ENCODE measurements at regions not wholly inside any gene's neighbourhood (a gene's known extent, or its start where the extent isn't known, plus 50 kb on each side); places are given as distances from the start of the nearest gene placed in this dataset.

DNA sequence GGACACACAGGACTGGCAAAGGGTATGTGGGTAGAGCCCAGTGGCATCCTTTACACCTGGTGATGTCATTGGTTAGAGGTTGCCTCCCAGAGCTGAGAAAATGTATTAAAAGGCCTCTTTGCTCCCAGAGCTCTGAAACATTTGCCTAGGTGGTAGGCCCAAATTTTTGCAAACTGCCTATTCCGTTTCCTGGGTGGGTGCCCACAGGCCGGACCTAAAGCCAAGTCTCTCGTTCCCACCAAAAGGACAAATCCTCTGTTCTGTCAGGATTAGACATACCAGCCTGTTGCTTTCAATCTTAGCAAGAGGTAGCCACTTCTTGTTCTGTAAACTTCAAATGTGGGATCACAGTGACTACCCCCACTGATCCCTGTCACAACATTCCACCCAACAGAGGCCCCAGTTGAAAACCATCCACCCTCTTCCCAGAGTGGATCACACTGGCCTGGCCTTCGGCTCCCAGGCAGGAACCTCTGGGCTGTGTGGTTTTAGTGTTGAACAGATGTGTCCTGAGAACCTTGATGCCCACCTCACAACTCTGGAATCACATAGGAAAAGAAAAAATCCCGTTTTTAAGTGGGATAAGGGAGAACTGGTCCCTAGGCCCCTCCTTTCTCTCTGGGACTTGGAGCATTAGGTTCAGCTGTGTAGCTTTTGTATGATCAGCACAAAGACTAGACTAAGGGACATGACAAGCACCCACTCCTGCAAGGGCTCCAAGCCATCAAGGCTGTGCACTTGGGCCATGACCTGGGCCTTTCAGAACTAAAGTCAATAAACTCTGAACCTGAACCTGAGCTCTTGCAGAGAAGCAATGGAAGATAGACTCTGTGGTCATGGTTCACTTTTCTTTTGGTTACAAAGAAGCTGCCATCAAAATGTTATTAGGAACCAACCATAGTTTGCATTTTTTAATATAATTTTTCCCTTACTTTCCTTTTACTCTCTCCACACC, 211.3 kb downstream of the CYP26B1 start:
- no peak for DNase-seq

GRCh38 chr2:71935262-71935848, 212.3 kb downstream of the CYP26B1 start:
- DNase-seq = no peak

GRCh38 chr2:71934595-71935261, 212.9 kb downstream of the CYP26B1 start:
- DNase-seq = no peak

- DNase-seq = no peak
These were observed 213.4 kb downstream of the CYP26B1 start for GRCh38 chr2:71934320-71934593.

GRCh38 chr2:71933467-71934319, 214.0 kb downstream of the CYP26B1 start:
- no peak for DNase-seq

DNA sequence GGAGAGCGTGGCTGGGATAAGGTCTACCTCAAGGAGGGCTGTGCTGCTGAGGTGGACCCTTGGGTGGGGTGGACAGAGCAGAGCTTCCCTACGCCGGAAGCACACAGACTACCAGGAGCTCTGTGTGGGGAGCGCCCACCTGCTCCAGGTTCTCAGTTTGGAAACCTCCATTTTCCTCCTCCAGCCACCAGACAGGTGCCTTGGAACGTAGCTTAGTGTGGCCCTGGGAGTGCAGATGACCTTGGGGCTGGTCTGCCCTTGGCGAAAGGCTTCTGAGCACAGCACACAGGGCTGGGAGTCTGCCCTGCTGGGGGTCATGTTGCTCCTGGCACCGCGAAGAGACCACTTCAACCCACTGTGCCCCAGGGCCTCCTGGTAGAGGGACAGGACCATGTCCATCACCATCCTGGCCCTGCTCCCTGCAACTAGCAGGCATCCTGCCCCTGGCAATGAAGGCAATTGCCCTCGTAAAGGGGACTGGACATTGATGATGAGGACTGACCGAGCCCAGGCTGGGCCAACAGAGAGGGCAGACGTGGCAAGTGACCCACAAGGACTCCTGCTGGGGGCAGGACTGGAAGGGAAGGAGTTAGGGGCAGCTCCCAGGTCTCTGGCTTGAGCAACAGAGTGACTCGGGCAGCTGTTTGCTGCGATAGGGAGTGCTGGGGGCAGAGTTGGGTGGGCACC, 214.7 kb downstream of the CYP26B1 start:
- no peak for DNase-seq

DNA sequence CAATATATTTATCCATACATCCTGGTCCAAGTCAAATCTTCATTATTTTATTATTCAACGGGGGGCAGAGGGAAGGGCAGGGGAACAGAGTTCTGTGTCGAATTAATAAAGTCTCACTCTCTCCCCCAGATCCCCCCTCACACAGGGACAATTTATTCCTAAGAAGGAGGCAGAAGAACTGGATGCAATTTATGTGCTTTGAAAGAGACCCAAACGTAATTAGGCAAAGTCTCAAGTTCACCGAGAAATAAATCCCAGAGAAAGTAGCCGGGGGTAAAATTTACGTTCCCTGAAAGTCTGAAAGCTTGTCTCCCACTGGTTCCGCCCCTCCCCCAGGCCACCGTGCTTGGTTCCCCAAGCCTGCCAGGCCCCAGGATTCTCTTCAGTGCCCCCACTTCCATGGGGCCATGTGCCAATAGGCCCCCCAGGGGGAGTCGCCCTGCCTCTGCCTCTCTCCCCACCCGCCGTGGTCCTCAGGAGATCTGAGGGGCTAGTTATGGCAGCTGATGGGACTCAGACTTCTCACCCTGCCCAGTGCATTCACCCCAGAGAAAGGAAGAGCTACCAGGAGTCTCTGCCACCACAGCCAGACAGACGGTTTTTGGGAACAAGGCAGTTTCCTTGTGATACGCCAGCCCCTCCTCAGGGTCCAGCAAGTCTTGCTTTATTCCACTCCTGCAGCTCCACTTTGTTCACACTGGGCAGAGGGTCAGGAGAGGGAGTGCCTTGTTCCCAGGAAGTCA, 215.5 kb downstream of the CYP26B1 start:
- peak; percentile 65 for DNase-seq

- no peak for DNase-seq
These were observed 217.5 kb downstream of the CYP26B1 start for GRCh38 chr2:71930049-71930681.

- DNase-seq = no peak
These were observed 218.2 kb downstream of the CYP26B1 start for GRCh38 chr2:71929482-71929772.

DNA sequence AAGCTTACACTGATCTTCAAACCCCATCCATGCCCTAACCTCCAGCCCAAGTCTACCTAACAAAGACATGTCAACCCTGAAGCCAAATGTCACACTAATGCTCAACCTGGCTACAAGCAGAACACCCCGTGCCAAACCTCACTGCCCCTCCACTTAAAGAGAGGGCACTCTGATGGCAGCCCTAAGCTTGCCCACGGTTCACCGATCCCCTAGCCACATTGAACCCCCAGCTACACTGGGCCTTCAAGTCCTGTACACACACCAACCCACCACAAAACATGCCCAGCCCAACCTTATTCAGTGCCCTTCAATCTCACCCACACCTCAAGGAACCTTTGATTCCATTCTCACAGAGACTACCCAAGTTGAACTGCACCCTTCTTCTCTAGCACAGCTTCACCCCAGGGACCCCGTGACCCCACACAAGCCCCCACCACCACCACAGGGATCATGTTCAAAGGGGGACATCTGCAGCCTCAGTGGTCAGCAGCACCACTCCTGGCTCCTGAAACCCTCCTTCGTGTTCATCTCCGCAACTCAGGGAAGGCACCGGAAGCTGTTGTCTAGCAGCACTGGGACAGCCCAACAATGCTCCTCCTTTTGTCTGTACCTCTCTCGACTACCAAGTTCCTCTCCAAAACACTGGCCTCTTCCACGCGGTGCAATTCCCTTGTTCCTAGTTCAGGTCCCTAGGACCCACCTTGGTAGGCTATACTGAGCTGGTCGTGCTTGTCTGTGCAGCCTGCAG, 218.8 kb downstream of the CYP26B1 start:
- DNase-seq = no peak

GRCh38 chr2:71927757-71928715, 219.6 kb downstream of the CYP26B1 start:
- DNase-seq = no peak

GRCh38 chr2:71926876-71927756, 220.5 kb downstream of the CYP26B1 start:
- DNase-seq = no peak

DNA sequence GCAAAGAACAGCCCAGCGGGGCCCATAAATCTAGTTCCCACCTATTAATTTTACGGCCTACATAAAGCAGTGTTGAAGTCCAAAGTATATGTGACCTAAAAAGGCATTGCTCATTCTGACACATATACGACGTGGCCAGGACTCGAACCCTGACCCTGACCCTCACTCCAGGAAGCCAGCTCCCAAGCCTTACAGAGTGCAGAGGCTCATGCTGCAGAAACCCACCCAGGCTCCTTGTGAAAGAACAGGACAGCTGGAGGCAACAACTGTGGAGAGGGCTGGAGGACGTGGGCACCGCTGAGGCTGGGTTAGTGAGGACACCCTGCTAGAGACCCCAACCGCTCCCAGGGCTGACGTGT, 221.6 kb downstream of the CYP26B1 start:
- DNase-seq = peak; percentile 58

GRCh38 chr2:71925268-71926088, 222.2 kb downstream of the CYP26B1 start:
- no peak for DNase-seq

DNA sequence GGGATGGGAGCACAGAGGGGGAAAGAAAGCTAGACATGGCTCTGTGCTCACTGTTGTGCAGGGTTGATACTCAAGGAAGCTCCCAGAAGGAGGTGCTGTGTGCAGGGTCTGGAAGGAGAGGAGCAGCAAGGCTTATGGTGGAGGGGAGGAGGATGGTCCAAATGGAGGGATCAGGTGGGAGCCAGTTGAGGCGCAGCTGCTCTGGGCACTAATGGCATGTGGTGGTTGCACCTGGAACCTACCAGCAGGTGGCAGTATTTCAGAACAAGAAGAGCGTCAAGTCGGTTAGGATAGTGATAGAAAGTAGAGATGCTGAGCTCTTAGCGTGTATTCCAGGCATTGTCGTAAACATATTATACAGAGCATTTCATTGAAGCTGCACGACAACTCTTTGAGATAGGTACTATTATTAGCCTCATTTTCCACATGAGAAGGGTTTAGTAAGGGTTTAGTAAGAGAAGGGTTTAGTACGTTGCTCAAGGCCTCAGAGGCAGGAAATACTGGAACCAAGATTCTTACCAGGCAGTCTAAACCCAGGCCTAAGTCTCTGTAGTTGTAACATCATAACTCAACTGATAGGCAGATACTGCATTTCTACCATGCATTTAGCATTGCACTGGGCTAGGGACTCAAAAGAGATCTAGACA, 223.7 kb downstream of the CYP26B1 start:
- peak; percentile 72 for DNase-seq

- DNase-seq = no peak
These were observed 224.5 kb downstream of the CYP26B1 start for GRCh38 chr2:71923143-71923525.
